Parathyroid adenoma (tissue), 2 donors: ENCODE measurements at regions not wholly inside any gene's neighbourhood (a gene's known extent, or its start where the extent isn't known, plus 50 kb on each side); places are given as distances from the start of the nearest gene placed in this dataset.

Experiments
- H2AFZ ChIP-seq: fragments of 300-600 bp; sonication (generic); one replicate; pipeline ENCODE4 v1.7.0; 2017; ENCODE audit warnings: antibody characterized with exemption, mild to moderate bottlenecking
- H3K27ac ChIP-seq: fragments of 300-600 bp; sonication (generic); one replicate; pipeline ENCODE4 v1.7.0; 2017
- H3K27me3 ChIP-seq: fragments of 300-600 bp; sonication (generic); one replicate; pipeline ENCODE4 v1.7.0; 2017; ENCODE audit warnings: low read length; ENCODE audit not compliant: control insufficient read depth, insufficient read depth
- H3K36me3 ChIP-seq: fragments of 300-600 bp; sonication (generic); one replicate; pipeline ENCODE4 v1.7.0; 2017; ENCODE audit warnings: low read length; ENCODE audit not compliant: control insufficient read depth, insufficient read depth
- H3K4me1 ChIP-seq: fragments of 300-600 bp; sonication (generic); one replicate; pipeline ENCODE4 v1.7.0; 2017; ENCODE audit warnings: control low read depth
- H3K4me2 ChIP-seq: fragments of 300-600 bp; sonication (generic); one replicate; pipeline ENCODE4 v1.7.0; 2017; ENCODE audit warnings: low read length
- H3K4me3 ChIP-seq: fragments of 300-600 bp; sonication (generic); one replicate; pipeline ENCODE4 v1.7.0; 2017; ENCODE audit warnings: low read depth, low read length
- H3K79me2 ChIP-seq: fragments of 300-600 bp; sonication (generic); one replicate; pipeline ENCODE4 v1.7.0; 2017; ENCODE audit warnings: control low read depth
- H3K9ac ChIP-seq: fragments of 300-600 bp; sonication (generic); one replicate; pipeline ENCODE4 v1.7.0; 2017; ENCODE audit warnings: mild to moderate bottlenecking
- H3K9me3 ChIP-seq: fragments of 300-600 bp; sonication (generic); one replicate; pipeline ENCODE4 v1.7.0; 2017; ENCODE audit warnings: low read length; ENCODE audit not compliant: control insufficient read depth
- TF ChIP-seq, protein P1 (sequence below): fragments of 300-600 bp; sonication (generic); IDR thresholded peaks from one replicate; pipeline ENCODE4 v1.7.0; 2017; ENCODE audit warnings: antibody characterized with exemption, mild to moderate bottlenecking
- donor health status: primary hyperparathyroidism.

DNA sequence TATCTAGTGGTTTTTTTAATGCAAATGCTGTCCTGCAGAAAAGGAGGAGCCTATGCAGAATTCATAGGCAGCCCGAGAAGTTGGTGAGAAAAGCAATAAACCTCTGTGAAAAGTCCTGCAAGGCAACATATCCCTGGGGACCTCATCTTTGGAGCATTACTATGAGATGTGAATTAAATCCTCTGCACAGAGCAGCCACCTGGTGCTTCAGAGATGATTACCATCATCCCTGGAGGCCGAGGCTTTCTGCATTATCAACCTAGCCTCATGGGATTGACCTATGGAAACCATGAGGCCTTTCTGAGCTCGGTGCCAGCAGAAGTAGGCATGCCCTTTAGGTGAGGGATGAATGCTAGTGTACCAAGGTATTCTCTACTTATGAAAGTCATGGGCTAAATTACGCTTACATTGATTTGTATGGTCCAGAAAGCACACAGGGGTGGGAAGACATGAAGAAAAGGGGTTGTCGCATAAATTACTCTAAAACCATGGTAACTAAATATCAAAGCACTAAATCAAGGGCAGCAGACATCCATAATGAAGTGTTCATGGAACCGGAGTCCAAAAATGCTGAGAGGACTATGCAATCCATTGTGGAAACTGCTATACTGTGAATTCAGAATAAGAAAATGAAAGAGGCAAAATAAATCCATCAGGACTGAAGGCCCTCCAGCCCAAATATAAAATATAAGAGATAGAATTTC, 623.5 kb upstream of the DDX18 start:
- no peaks in the 10 kb centered on the region for H3K36me3 ChIP-seq
- H3K9ac ChIP-seq, result no peak overlapping the region
- H3K27me3 ChIP-seq, result no peaks in the 10 kb centered on the region
- no peak overlapping the region for H3K27ac ChIP-seq
- TF ChIP-seq, protein P1, sequence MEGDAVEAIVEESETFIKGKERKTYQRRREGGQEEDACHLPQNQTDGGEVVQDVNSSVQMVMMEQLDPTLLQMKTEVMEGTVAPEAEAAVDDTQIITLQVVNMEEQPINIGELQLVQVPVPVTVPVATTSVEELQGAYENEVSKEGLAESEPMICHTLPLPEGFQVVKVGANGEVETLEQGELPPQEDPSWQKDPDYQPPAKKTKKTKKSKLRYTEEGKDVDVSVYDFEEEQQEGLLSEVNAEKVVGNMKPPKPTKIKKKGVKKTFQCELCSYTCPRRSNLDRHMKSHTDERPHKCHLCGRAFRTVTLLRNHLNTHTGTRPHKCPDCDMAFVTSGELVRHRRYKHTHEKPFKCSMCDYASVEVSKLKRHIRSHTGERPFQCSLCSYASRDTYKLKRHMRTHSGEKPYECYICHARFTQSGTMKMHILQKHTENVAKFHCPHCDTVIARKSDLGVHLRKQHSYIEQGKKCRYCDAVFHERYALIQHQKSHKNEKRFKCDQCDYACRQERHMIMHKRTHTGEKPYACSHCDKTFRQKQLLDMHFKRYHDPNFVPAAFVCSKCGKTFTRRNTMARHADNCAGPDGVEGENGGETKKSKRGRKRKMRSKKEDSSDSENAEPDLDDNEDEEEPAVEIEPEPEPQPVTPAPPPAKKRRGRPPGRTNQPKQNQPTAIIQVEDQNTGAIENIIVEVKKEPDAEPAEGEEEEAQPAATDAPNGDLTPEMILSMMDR, result no peak
- H3K4me3 ChIP-seq, result no peak overlapping the region
- H2AFZ ChIP-seq, result no peak overlapping the region
- no peak overlapping the region for H3K4me2 ChIP-seq
- no peaks in the 10 kb centered on the region for H3K79me2 ChIP-seq
- H3K4me1 ChIP-seq, result no peaks in the 10 kb centered on the region
- no peaks in the 10 kb centered on the region for H3K9me3 ChIP-seq

DNA sequence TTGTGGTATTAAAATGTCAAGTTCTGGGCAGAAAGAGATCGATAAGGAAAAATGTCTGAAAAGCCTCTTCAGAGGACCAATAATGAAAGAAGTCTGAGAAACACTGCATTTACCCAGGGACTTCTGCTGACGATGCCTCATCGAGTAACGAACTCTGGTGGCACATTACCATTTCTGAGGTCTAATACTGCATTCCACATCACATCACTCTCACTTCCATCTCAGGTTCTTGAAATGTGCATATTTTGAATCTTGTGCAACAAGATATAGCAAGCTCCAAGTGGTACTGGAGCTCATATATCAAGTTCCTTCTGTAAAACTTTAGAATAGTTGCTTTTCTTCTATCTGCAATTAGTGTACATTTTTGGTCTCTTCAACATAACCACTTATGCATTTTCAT, 619.1 kb upstream of the DDX18 start:
- TF ChIP-seq, protein P1, result no peak
- no peak overlapping the region for H2AFZ ChIP-seq
- H3K9ac ChIP-seq, result no peak overlapping the region
- H3K27ac ChIP-seq, result no peak overlapping the region
- no peaks in the 10 kb centered on the region for H3K36me3 ChIP-seq
- no peak overlapping the region for H3K4me2 ChIP-seq
- no peaks in the 10 kb centered on the region for H3K27me3 ChIP-seq
- no peaks in the 10 kb centered on the region for H3K4me1 ChIP-seq
- no peaks in the 10 kb centered on the region for H3K9me3 ChIP-seq
- no peaks in the 10 kb centered on the region for H3K79me2 ChIP-seq
- H3K4me3 ChIP-seq, result no peak overlapping the region

DNA sequence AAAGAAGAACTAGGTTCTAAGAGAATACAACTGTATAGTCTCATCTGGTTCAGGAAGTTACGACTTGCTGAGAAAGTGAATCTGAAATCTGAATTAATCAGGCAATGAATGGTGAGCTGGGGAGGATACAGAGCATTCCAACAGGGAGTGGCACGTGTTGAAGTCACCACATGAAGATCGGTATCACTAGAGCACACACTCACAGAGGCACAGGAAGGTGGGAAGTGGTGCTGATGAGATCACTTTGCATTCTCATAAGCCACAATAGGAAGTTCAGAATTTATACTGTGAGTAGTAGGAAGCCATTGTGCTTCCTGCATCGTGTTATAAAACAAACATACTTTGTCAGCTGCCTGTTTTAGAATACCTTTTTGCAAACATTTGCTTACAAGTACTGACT, 615.0 kb upstream of the DDX18 start:
- no peaks in the 10 kb centered on the region for H3K27me3 ChIP-seq
- no peak overlapping the region for H3K4me3 ChIP-seq
- H3K4me1 ChIP-seq, result no peaks in the 10 kb centered on the region
- no peak overlapping the region for H3K4me2 ChIP-seq
- no peak overlapping the region for H3K9ac ChIP-seq
- TF ChIP-seq, protein P1, result no peak
- no peaks in the 10 kb centered on the region for H3K9me3 ChIP-seq
- H3K36me3 ChIP-seq, result no peaks in the 10 kb centered on the region
- no peak overlapping the region for H2AFZ ChIP-seq
- H3K27ac ChIP-seq, result no peak overlapping the region
- no peaks in the 10 kb centered on the region for H3K79me2 ChIP-seq

DNA sequence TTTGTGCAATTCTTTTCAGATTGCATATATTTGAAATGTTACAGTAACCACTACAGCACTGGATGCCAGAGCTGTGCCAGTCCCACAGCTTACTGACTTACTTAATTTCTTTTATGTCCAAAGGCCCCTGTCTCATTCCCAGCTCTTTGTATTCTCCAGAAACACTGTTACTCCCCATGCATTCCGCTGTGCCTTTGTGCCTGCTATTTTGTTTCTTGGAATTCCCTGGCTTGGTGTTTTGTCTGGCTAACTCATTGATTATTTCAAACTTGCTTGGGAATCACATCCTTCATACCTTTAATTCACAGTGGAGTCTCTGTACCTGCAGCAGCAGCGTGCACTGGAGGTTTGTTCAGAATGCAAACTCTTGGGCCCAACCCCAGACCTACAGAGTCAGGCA, 601.9 kb upstream of the DDX18 start:
- no peaks in the 10 kb centered on the region for H3K27me3 ChIP-seq
- no peaks in the 10 kb centered on the region for H3K4me1 ChIP-seq
- no peaks in the 10 kb centered on the region for H3K79me2 ChIP-seq
- no peak overlapping the region for H3K4me2 ChIP-seq
- H3K9me3 ChIP-seq, result no peaks in the 10 kb centered on the region
- H3K36me3 ChIP-seq, result no peaks in the 10 kb centered on the region
- no peak overlapping the region for H3K4me3 ChIP-seq
- H2AFZ ChIP-seq, result no peak overlapping the region
- TF ChIP-seq, protein P1, result no peak
- no peak overlapping the region for H3K27ac ChIP-seq
- no peak overlapping the region for H3K9ac ChIP-seq

DNA sequence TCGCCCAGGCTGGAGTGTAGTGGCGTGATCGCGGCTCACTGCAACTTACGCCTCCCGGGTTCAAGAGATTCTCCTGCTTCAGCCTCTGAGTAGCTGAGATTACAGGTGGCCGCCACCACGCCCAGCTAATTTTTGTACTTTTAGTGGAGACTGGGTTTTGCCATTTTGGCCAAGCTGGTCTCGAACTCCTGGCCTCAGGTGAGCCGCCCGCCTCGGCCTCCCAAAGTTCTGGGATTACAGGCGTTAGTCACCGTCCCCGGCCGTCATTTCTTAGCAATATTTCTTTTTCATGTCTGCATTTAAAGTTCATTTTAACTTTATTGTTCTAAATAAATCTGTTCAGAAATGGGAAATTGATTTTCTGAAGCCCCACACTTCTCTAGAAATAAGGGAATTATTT, 597.3 kb upstream of the DDX18 start:
- Histone ChIP-seq H3K4me2 (no peak overlapping the region), H3K4me1 (no peaks in the 10 kb centered on the region), H3K27me3 (no peaks in the 10 kb centered on the region), H2AFZ (no peak overlapping the region), H3K79me2 (no peaks in the 10 kb centered on the region), H3K9me3 (no peaks in the 10 kb centered on the region), H3K4me3 (no peak overlapping the region), H3K9ac (no peak overlapping the region), H3K27ac (no peak overlapping the region), H3K36me3 (no peaks in the 10 kb centered on the region)
- TF ChIP-seq, protein P1, result no peak
